H9 (cell line): ENCODE measurements at regions not wholly inside any gene's neighbourhood (a gene's known extent, or its start where the extent isn't known, plus 50 kb on each side); places are given as distances from the start of the nearest gene placed in this dataset.

Experiments
- DNase-seq: peaks from one replicate; pipeline ENCODE4 v3.0.0-alpha.2; 2017
- H2AFZ ChIP-seq: one replicate; pipeline ENCODE4 v1.6.1; 2013; ENCODE audit warnings: mild to moderate bottlenecking, low read length, control low read depth, moderate library complexity
- H2AK5ac ChIP-seq: 2 replicates; pipeline ENCODE4 v1.6.1; 2013; ENCODE audit warnings: low read length, control low read depth, mixed read lengths; ENCODE audit not compliant: insufficient read length
- H2BK120ac ChIP-seq: one replicate; pipeline ENCODE4 v1.6.1; 2013; ENCODE audit warnings: low read depth, mild to moderate bottlenecking, low read length, control low read depth, inconsistent platforms; ENCODE audit not compliant: poor library complexity, severe bottlenecking
- H2BK12ac ChIP-seq: 2 replicates; pipeline ENCODE4 v1.6.1; 2013; ENCODE audit warnings: low read length, control low read depth, mixed read lengths, low read depth; ENCODE audit not compliant: insufficient read length
- H2BK15ac ChIP-seq: 2 replicates; pipeline ENCODE4 v1.6.1; 2013; ENCODE audit warnings: low read depth, low read length, control low read depth
- H2BK20ac ChIP-seq: one replicate; pipeline ENCODE4 v1.6.1; 2013; ENCODE audit warnings: low read depth, mild to moderate bottlenecking, low read length, control low read depth, inconsistent platforms; ENCODE audit not compliant: poor library complexity, severe bottlenecking
- H2BK5ac ChIP-seq: 2 replicates; pipeline ENCODE4 v1.6.1; 2013; ENCODE audit warnings: low read length, control low read depth, mixed read lengths; ENCODE audit not compliant: insufficient read length
- H3K14ac ChIP-seq: 2 replicates; pipeline ENCODE4 v1.6.1; 2013; ENCODE audit warnings: low read length, control low read depth; ENCODE audit not compliant: insufficient read depth
- H3K18ac ChIP-seq: 2 replicates; pipeline ENCODE4 v1.6.1; 2013; ENCODE audit warnings: low read depth, mild to moderate bottlenecking, mixed read lengths, low read length, control low read depth; ENCODE audit not compliant: insufficient read length
- H3K23ac ChIP-seq: 2 replicates; pipeline ENCODE4 v1.6.1; 2013; ENCODE audit warnings: low read length, control low read depth, mixed read lengths, low read depth; ENCODE audit not compliant: insufficient read length
- H3K23me2 ChIP-seq: 2 replicates; pipeline ENCODE4 v1.6.1; 2013; ENCODE audit warnings: low read depth, mild to moderate bottlenecking, mixed read lengths, low read length, control low read depth; ENCODE audit not compliant: insufficient read length, poor library complexity, severe bottlenecking
- H3K27ac ChIP-seq: 2 replicates; pipeline ENCODE4 v1.5.1; 2013; ENCODE audit warnings: low read length, control low read depth, mixed read lengths, low read depth; ENCODE audit not compliant: insufficient read length
- H3K27me3 ChIP-seq: 2 replicates; pipeline ENCODE4 v1.6.1; 2013; ENCODE audit warnings: low read length, control low read depth, inconsistent platforms; ENCODE audit not compliant: insufficient read depth
- H3K4ac ChIP-seq: 2 replicates; pipeline ENCODE4 v1.6.1; 2013; ENCODE audit warnings: low read depth, mild to moderate bottlenecking, control low read depth, inconsistent platforms, low read length, moderate library complexity
- H3K4me1 ChIP-seq: 2 replicates; pipeline ENCODE4 v1.6.1; 2013; ENCODE audit warnings: low read length, control low read depth, inconsistent platforms; ENCODE audit not compliant: insufficient read depth
- H3K4me2 ChIP-seq: 2 replicates; pipeline ENCODE4 v1.6.1; 2013; ENCODE audit warnings: low read length, control low read depth, mixed read lengths; ENCODE audit not compliant: insufficient read length, insufficient read depth
- H3K56ac ChIP-seq: 2 replicates; pipeline ENCODE4 v1.6.1; 2013; ENCODE audit warnings: low read depth, mild to moderate bottlenecking, mixed read lengths, low read length, control low read depth; ENCODE audit not compliant: insufficient read length
- H3K79me1 ChIP-seq: 2 replicates; pipeline ENCODE4 v1.6.1; 2013; ENCODE audit warnings: low read depth, mild to moderate bottlenecking, moderate library complexity, low read length, control low read depth, inconsistent platforms; ENCODE audit not compliant: insufficient read depth, poor library complexity, severe bottlenecking
- H3K79me2 ChIP-seq: 2 replicates; pipeline ENCODE4 v1.6.1; 2013; ENCODE audit warnings: low read length, control low read depth, inconsistent platforms; ENCODE audit not compliant: insufficient read depth
- H3K9ac ChIP-seq: 2 replicates; pipeline ENCODE4 v1.6.1; 2013; ENCODE audit warnings: low read length, control low read depth, mixed read lengths; ENCODE audit not compliant: insufficient read length; ENCODE audit errors: extremely low read depth
- H3K9me3 ChIP-seq: one replicate; pipeline ENCODE4 v1.6.1; 2013; ENCODE audit warnings: low read depth, low read length, inconsistent platforms; ENCODE audit not compliant: control insufficient read depth
- H3T11ph ChIP-seq: one replicate; pipeline ENCODE4 v1.6.1; 2013; ENCODE audit warnings: mild to moderate bottlenecking, low read length, control low read depth, inconsistent platforms
- H4K20me1 ChIP-seq: one replicate; pipeline ENCODE4 v1.6.1; 2013; ENCODE audit not compliant: control insufficient read depth, insufficient read length, insufficient read depth
- H4K5ac ChIP-seq: 2 replicates; pipeline ENCODE4 v1.6.1; 2013; ENCODE audit warnings: low read depth, mild to moderate bottlenecking, mixed read lengths, low read length, control low read depth; ENCODE audit not compliant: insufficient read length
- H4K8ac ChIP-seq: replicated peaks from 2 replicates; pipeline ENCODE4 v1.6.1; 2013; ENCODE audit warnings: low read length, control low read depth, mixed read lengths, low read depth; ENCODE audit not compliant: insufficient read length
- H4K91ac ChIP-seq: 2 replicates; pipeline ENCODE4 v1.6.1; 2013; ENCODE audit warnings: low read depth, mild to moderate bottlenecking, moderate library complexity, mixed read lengths, low read length, control low read depth; ENCODE audit not compliant: insufficient read length
- H3K27ac Mint-ChIP-seq, 3 experiments: 2 replicates in 2 of 3; 3 replicates in 1 of 3; pipeline ENCODE4 v1.8.0; 2020 to 2021; ENCODE audit warnings: mixed read lengths in 3 of 3, mild to moderate bottlenecking in 1 of 3, moderate library complexity in 1 of 3
- H3K27me3 Mint-ChIP-seq: 2 replicates; pipeline ENCODE4 v1.8.0; 2021; ENCODE audit warnings: low read depth, mild to moderate bottlenecking, moderate library complexity, mixed read lengths
- H3K36me3 Mint-ChIP-seq, 3 experiments: 2 replicates in 2 of 3; 3 replicates in 1 of 3; pipeline ENCODE4 v1.8.0; 2020 to 2021; ENCODE audit warnings: low read depth in 3 of 3, mixed read lengths in 3 of 3; ENCODE audit not compliant: insufficient read depth in 1 of 3
- H3K4me1 Mint-ChIP-seq, 2 experiments: 2 replicates each; pipeline ENCODE4 v1.8.0; 2020; ENCODE audit warnings: mixed read lengths in 2 of 2
- H3K4me3 Mint-ChIP-seq, 2 experiments: 2 replicates in 1 of 2; 3 replicates in 1 of 2; pipeline ENCODE4 v1.8.0; 2020 to 2021; ENCODE audit warnings: mild to moderate bottlenecking in 2 of 2, mixed read lengths in 2 of 2, moderate library complexity in 1 of 2
- H3K9me3 Mint-ChIP-seq, 2 experiments: 2 replicates in 1 of 2; 3 replicates in 1 of 2; pipeline ENCODE4 v1.8.0; 2020; ENCODE audit warnings: mild to moderate bottlenecking in 2 of 2, mixed read lengths in 2 of 2, moderate library complexity in 1 of 2
- CTCF ChIP-seq: fragments of 200-600 bp; sonication (generic); conservative IDR thresholded peaks from 3 replicates; pipeline ENCODE4 v1.8.0; 2021; ENCODE audit warnings: antibody characterized with exemption, mild to moderate bottlenecking

GRCh38 chr17:33837281-33837680 is 417.8 kb upstream of the CCL2 start:
- no peak for TF ChIP-seq CTCF
- H3K4me2 ChIP-seq: no peak overlapping the region
- Mint-ChIP-seq H3K4me3 (no peak overlapping the region), H3K27ac (no peak overlapping the region), H3K4me1 (no peaks in the 10 kb centered on the region), H3K36me3 (no peaks in the 10 kb centered on the region), H3K9me3 (no peaks in the 10 kb centered on the region), H3K27me3 (peaks cover 9% of the 10 kb centered on the region)
- H3T11ph ChIP-seq: no peak overlapping the region
- no peak for DNase-seq
- H2AFZ ChIP-seq: no peak overlapping the region
- H4K20me1 ChIP-seq: no peaks in the 10 kb centered on the region
- H2BK12ac ChIP-seq: no peak overlapping the region
- no peak overlapping the region for H2BK120ac ChIP-seq
- no peak overlapping the region for H3K23ac ChIP-seq
- H3K27ac ChIP-seq: no peak overlapping the region
- no peak overlapping the region for H3K18ac ChIP-seq
- no peaks in the 10 kb centered on the region for H3K79me2 ChIP-seq
- no peaks in the 10 kb centered on the region for H3K79me1 ChIP-seq
- H2BK15ac ChIP-seq: no peak overlapping the region
- H2BK20ac ChIP-seq: no peak overlapping the region
- no peak overlapping the region for H3K56ac ChIP-seq
- H4K91ac ChIP-seq: no peak overlapping the region
- H3K9ac ChIP-seq: no peak overlapping the region
- H3K4me1 ChIP-seq: no peaks in the 10 kb centered on the region
- no peak overlapping the region for H4K5ac ChIP-seq
- no peaks in the 10 kb centered on the region for H3K23me2 ChIP-seq
- H3K9me3 ChIP-seq: no peaks in the 10 kb centered on the region
- H2BK5ac ChIP-seq: no peak overlapping the region
- no peak overlapping the region for H3K14ac ChIP-seq
- no peak overlapping the region for H2AK5ac ChIP-seq
- H3K4ac ChIP-seq: no peak overlapping the region
- no peak overlapping the region for H4K8ac ChIP-seq
- H3K27me3 ChIP-seq: no peaks in the 10 kb centered on the region
